MV-4-11 (cell line): ENCODE measurements at regions not wholly inside any gene's neighbourhood (a gene's known extent, or its start where the extent isn't known, plus 50 kb on each side); places are given as distances from the start of the nearest gene placed in this dataset.

Experiments
- DNase-seq: peaks from one replicate; lab custom pipeline; 2025; lab: John Stamatoyannopoulos, UW

DNA sequence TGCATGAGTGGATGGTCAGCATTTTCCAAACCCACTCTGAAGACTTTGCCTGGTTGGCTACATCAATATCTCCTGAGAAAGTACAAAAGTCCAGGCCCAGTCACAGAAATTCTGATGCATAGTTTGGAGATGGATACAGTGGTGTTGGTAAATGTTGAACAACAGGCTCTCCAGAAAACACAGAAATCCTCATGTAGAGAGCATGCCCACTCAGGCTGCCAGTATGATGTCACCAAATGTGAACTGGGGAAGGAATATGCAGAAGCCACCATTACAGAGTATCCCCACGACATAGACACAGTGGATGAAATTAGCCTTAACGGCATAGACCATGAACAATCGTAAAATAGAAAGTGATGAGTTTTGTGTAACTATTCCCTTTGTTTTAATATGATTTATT, 97.1 kb upstream of the NXT1 start:
- DNase-seq = no peak

DNA sequence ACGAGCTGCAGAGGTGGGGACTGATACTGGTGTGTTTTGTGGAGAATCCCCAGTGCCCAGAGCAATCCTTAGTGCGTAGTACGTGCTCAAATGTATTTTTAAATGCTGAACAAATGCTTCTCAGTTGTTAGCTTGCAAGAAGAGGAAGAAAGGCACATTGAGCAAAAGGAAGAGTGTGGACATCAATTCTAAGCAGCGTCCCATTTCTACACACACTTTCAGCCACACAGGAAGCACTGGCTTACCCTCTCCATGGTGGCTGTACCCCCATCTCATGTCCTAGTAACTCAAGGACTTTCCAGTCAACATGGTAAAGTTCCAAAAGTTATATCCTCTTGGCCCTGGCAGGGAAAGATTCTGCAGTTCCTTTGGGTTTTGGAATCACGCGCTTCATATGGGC, 98.8 kb upstream of the NXT1 start:
- DNase-seq = peak; percentile 83

DNA sequence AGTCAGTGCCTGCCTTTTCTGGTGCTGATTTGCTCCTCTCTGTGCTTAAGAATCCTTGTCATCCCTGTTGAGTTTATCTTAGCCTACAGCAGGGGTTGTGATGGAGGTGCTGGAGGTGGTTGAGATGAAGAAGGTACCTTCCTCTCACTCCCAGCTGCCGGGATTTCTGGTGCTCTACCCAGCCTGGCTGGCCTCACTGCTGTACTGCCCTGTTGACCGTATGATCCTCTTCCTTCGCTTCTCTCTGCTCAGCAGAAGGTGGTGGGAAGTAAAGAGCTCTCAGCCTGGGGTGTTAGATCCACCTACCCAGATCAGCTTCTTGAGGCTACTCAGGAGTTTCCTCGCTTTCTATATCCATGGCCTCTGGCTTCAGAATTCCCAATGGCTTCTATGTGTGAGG, 101.0 kb upstream of the NXT1 start:
- DNase-seq = no peak

DNA sequence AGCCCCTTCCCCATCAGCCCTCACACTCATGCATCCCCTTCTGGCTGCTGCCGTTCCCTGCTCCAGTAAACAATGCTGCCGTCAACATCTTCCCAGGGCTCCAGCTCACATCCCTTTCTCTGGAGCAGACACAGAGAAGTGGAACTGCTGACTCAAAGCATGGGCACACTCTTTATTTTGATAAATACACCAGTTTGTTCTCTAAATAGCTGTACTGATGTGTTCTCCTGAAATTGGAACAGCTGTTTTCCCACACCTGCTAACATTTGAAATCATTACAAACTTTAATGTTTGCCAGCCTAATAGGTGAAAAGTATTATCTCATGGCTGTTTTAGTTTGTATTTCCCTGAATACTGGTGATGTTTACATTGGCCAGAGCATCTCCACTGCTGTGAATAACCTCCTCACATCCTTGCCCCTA, 102.1 kb upstream of the NXT1 start:
- peak; percentile 16 for DNase-seq

DNA sequence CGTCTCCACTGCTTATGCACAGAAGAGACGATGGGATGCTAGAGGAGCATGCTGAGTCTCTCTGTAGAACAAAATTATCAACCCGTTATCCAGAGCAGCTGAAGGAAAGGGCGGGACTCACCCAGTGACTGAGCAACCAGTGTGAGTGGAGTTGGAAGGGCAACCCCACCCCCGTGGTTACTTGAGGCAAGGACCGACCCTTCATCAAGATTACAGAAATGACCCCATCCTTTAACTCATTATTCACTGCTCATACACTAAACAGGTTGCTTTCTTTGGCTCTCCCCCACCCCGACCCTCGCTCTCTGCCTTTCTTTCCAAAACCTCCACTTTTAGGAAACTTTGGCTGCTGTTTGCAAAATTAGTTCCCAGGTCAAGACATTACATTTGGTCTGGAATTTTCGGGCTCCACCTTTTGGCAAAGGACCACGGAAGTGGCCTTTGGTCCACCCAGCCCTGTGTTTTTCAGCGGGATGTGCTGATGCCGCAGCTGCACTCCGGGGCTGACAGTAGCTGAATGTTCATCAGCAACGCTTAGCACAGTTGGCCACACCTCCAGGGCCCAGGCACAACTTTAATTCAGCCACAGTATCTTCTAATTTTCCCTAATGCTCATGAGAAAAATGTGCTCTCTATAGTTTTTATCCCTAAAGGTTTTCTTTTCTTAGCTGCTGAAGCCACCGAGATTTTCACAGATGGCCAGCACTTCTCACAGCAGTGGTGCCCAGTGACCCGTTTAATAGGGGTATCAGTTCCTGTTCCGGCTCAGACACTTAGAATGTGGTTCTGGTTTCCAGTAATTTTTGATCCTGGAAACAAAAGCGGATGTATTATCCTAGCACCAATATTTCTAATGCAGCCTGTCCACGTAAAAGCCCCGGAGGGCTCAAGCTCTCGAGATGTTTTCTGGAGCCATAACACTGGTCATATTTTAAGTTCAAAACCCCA, 103.6 kb upstream of the NXT1 start:
- peak; percentile 85 for DNase-seq

DNA sequence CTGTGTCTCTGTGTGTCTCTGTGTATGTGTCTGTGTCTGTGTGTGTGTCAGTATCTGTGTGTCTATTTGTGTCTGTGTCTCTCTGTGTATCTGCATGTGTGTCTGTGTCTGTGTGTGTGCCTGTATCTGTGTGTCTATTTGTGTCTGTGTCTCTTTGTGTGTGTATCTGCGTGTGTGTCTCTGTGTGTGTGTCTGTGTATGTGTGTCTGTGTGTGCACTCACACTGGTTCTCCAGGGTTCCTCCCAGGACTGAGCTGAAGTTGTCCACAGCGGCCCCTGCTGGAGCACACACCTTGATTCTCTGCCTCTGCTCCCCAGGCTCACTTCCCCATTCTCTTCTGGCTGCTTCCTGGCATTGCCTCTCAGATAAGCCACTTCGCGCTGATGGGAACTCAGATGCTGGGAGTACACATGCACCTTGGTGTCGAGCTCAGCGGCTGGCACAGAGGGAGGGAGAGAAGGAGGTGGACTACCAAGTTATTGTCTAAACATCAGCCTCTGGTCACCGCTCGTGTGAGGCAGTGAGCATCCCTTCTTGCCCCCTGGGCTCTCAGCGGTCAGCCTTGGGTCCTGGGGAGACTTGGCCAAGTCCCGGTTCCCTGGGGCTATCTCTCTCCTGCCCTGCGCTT, 104.9 kb upstream of the NXT1 start:
- peak; percentile 96 for DNase-seq

DNA sequence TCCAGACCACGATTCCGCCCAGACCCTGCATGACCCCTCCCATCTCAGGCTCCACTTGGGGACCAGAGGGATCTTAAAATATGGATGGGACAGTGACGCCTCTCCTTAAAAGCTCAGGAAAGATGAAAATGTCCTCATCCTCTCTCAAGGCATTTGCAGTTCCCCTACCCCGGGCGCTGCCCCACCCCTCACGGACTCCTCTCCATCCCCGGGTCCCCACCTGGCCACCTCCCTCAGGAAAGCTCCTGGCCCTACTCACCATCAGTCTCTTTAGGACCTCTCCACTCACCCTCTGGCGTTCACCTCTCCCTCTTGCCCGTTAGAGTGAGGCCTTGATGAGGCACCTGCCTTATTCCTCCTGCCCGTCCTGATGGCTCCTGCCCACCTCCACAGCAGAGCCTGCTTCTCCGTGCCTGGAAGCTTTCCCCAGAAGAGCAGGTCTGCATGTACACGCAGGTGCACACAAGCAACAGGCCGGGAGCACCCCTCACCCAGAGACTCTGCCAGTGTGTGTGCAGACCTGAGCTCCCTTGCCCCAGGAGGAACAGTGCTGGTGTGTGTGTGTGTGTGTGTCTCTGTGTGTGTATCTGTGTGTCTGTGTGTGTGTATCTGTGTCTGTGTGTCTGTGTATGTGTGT, 105.6 kb upstream of the NXT1 start:
- DNase-seq = no peak

DNA sequence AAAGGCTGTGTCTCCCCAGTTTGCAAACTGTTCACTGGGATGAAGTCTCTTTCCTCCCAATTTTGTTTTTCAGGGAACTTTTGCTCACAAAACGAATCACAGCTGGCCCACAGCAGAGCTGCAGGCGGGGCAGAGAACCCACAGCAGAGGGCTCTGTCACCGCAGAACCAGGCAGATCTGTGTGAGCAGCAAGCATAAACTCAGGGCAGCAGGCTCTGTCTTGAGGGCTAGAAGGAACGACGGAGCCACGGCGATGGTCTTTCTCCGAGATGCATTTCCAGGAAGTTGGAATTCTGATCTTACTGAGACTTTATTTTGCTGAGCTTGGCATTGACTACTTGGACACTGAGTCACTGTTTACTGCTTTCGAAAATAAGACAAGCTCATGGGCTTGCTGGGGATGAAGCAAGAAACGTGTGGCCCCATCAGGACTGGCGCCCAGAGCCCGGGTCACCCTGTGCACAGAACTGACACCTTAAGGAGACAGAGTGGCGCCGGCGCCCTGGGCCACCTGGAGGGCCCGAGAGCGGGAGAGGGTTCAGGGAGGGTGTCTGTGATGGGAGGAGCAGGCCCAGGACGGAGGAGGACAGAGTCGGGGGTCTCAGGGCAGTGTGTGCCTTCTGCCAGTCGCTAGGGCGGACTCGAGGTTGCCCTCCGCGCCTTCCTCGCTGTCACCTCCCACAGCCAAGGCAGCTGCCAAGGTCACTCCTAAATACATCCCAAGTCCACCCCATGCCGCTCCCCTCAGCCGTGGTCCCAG, 106.3 kb upstream of the NXT1 start:
- DNase-seq = no peak

DNA sequence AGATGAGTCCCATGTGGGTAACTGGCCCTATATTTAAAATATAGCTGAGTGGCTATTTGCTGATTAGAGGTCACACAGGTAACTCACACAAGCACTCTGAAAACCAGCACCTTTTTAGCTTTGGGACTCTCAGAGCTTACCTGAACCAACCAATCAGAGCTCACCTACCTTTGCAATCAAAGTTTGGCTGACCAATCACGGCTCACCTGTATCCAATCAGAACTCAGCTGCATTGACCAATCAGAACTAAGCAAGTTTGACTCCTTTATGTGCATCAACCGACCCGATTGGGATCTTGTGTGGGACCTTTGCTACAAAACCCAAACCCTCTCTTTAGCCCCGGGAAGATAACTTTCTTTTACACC, 106.8 kb upstream of the NXT1 start:
- no peak for DNase-seq

DNA sequence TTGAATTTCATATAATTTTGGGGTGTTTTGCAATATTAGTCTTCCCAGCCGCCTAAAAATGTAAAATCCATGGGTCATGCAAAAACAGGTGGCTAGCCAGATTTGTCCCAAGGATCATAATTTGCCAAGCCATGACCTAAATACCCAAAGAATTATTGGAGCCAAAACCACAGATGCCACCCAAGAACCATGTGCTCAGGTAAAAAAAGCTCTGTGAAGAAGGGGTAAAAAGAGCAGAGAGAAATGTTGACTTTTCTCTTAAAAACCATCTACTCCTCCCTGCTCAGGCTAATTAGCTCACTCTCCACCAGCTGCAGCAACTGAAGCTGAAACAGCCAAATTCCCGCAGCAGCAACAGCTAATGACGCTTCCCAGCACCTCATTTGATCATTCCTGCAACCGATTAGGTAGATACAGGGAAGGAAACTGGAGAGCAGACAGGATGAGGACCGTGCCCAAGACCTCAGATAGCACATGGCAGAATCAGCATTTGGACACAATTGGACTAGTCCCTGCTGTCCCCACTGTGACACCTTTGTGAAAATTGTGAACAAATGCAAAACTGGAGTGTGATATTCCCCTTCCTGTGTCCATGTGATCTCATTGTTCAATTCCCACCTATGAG, 107.9 kb upstream of the NXT1 start:
- no peak for DNase-seq

DNA sequence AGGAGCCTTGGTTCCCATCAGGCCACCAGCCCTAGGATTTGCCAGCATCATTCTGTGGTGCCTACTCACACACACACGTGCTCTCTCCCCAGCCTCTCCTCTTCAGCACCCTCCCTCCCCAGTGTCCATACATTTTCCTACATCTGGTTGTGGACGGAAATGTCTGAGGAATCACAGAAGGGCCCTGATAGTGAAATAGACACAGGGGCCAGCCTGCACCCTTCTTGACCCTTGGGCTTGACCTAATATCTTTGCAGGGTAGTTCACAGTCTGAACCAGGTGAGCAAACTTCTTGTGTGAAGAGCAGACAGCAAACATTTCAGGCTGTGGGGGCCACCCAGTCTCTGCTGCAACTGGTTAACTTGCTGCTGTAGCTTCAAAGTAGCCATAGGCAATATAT, 108.5 kb upstream of the NXT1 start:
- DNase-seq = no peak

DNA sequence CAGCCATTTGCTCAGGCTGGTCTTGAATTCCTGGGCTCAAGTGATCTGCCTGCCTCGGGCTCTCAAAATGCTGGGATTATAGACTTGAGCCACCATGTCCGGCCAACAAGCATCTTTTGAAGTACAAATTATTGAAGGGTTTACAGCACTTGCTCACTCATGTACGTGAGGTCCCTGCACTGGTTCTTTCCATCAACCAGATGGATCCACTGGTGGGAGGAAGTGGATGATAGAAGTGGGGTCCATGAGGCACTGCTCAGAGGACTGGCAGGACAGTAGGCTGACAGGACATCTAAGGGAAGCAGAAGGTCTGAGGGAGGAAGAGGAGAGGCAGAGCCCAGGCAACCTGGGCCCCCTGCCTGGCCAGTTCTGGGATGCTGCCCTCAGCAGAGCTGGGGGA, 109.2 kb upstream of the NXT1 start:
- DNase-seq = no peak

DNA sequence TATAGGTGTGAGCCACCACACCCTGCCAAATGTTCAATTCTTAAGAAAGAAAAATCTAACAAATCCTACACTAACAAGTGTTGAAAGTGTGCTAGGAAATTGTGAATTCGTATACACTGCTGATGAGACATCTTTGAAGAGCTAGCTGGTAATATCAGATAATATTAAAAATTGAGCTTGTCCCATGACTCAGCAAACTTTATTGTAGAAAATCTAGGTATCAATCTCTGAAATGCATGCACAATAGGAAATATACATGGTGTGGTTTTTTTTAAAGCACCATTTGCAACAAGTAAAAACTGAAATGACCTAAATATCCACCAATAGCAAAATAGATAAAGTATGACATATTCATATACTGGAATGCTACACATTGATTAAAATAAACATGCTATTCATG, 110.1 kb upstream of the NXT1 start:
- no peak for DNase-seq

DNA sequence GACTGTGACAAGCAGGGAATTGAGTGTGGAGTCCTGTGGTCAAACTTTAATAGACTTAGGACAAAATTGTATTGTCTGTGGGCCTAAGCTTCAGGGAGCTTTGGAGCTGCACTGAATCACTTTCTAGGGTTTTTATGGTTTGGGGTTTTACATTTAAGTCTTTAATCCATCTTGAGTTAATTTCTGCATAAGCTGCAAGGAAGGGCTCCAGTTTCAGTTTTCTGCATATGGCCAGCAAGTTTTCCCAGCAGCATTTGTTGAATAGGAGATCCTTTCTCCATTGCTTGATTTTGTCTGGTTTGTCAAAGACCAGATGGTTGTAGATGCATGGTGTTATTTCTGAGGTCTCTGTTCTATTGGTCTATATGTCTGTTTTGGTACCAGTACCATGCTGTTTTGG, 113.4 kb upstream of the NXT1 start:
- peak; percentile 33 for DNase-seq

DNA sequence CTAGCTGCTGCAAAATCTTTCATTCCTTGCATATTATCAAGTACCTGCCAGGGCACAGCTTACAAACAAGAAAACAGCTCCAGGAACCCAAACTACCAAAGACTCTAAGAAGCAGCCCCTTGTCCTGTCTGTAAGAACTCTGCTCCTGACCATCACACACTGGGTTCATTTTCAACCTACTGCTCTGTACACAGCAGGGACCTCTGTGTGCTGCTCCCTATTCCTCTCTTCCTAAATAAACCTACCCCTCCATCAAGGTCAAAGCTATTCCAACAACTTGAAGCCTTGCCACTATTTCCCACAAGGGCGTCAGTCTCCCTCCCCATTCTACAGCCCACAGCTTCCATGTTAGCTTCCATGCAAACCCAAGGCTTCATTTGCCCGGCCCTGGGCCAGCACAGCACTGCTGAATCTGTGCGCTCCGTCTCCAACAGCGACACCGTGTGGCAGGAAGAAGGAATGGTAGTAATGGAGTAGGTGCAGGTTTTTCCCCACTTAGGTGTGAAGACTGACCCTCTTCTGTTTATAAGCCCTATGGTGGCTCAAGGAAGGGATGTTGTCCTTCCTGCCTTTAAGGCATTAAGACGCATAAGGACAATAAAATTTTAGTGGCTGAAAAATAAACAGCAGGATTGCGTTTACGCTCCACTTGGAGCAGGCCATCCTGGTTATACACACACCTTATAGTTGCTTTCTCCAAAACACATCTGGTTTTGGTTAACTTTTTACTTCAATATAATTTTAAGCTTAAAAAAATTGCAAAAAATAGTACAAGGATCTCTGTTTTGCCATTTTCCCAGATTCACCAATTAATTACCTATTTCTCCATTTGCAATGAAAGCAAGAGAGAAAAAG, 115.2 kb upstream of the NXT1 start:
- peak; percentile 33 for DNase-seq

DNA sequence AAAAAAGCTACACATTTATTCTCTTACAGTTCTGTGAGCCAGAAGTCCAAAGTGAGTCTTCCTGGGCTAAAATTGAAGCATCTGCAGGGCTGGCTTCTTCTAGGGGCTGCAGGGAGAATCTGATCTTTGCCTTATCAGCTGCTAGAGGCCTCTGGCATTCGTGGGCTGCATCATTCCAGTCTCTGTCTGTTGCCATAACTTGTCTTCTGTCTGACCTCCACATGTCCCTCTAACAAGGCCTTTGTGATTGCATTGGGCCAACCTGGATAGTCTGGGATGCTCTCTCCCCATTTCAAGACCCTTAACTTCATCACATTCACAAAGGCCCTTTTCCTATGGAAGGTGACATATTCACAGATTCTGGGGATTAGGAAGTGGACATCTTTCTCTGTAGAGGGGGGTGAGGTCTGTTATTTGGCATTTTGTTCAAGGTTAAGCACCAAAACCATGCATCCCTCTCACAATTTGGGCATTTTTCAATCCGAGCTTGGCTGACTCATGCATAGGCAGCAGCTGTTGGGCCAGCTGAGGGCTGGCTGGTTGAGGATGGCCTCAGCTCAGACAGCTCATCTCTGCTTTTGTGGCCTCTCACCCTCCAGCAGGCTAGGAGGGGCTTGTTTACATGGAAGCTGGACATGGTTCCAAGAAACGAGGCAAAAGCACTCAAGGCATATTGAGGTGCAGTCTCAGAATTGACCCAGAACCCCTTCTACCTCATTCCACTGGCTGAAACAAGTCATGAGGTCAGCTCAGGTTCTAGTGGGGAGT, 116.1 kb upstream of the NXT1 start:
- DNase-seq = no peak

DNA sequence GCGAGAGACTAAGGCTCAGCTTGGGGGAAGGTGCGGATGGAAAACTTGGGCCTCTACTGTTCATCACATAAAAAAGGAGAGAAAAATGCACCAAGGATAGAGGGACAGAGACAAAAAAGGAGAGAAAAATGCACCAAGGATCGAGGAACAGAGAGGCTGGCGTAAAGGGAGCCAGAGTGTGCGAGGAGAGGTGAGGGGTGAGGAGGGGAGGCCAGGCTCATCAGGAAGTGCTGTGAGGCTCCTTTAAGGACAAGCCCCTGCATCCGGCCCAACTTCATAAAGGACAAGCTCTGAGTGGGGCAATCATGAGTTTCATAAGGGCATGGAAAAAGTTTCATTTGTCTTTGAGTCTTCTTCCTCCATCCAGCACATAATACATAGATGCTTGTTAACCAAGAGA, 117.2 kb upstream of the NXT1 start:
- no peak for DNase-seq

DNA sequence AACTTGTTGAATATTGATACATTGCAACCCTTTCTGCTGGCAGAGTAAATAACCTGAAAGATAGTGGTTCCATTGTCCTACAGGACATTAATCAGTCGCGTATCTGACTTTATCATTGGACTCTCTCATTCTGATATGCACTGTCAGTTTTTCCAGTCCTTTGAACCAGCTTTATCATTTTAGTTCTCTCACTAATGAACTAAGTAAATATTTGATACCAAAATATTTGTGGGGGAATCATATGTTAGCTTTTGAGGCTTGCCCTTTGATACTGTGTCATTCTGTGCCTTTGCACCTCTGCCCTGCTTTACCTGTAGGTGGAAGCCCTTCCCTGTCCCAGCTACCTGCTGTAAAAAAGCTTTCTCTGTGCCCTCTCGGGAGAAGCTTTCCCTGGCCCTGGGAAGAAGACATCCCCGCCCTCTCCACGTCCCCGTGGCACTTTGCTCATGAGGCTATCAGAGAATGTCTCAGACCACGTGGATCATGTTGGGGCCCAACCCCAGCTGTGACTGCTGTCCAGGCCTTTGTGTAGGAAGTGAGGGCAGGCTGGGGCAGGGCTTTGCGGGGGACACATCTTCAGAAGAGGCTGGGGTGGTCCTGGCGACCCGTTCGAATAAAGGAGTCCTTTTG, 117.8 kb upstream of the NXT1 start:
- no peak for DNase-seq

DNA sequence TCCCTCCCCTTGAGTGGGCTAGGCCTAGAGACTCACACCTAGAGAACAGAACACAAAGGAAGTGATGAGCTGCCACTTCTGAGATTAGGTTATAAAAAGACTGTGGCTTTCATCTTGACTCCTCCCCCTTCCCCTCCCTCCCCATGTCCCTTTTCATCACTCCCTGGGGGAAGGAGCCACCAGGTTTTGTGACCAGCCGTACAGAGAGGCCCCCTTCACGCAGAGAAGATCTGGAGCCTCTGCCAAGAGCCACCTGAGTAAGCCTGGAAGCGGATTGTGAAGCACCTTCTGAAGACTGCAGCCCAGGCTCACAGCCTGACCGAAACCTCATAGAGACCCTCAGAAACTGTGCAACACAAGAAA, 118.4 kb upstream of the NXT1 start:
- no peak for DNase-seq
